ENCODE measurements at regions not wholly inside any gene's neighbourhood (a gene's known extent, or its start where the extent isn't known, plus 50 kb on each side); places are given as distances from the start of the nearest gene placed in this dataset.

- no peaks in the 10 kb centered on the region; the same call in none of the 2 replicates for H3K9me2 ChIP-seq (ENCODE audit: insufficient read depth)
- no peak overlapping the region for H3K4me3 ChIP-seq
- H3K4me2 ChIP-seq = no peak overlapping the region
- peaks cover 2% of the 10 kb centered on the region for H3K27me3 Mint-ChIP-seq (ENCODE audit: insufficient read depth, low read depth, poor library complexity)
- H3K27me3 ChIP-seq (ENCODE audit: insufficient read depth) = no peaks in the 10 kb centered on the region
- H3K36me3 ChIP-seq (ENCODE audit: insufficient read depth) = no peaks in the 10 kb centered on the region; the same call in 1 of the 2 replicates
- ATAC-seq = no peak
- H3K36me3 Mint-ChIP-seq (ENCODE audit: low read depth) = peaks cover 15% of the 10 kb centered on the region; the same call in 2 of the 3 replicates
- DNase-seq (ENCODE audit: low spot score) = no peak
- H3K4me1 ChIP-seq (ENCODE audit: insufficient read depth) = no peaks in the 10 kb centered on the region
- no peak overlapping the region for H2AFZ ChIP-seq
- H3K9me3 Mint-ChIP-seq = peaks cover 16% of the 10 kb centered on the region
- H4K20me1 ChIP-seq (replicated peaks; ENCODE audit: insufficient read depth) = no peaks in the 10 kb centered on the region
- no peak overlapping the region for H3K27ac Mint-ChIP-seq
- no peak overlapping the region for H3K4me3 Mint-ChIP-seq
- TF ChIP-seq CREB1 (CRISPR knock-in tag; IDR thresholded peaks at IDR 0.05; ENCODE audit: low read depth) (no peak), NANOG (IDR thresholded peaks at IDR 0.05; ENCODE audit: borderline replicate concordance) (no peak), REST (IDR thresholded peaks at IDR 0.05; ENCODE audit: unreplicated experiment) (no peak), EZH2phosphoT487 (IDR thresholded peaks at IDR 0.05; ENCODE audit: unreplicated experiment) (no peak), ZNF331 (CRISPR knock-in tag; IDR thresholded peaks at IDR 0.05; ENCODE audit: low read depth) (no peak), CTCF (conservative IDR thresholded peaks at IDR 0.05; ENCODE audit: low read depth in 2 of 2) (no peak)
- TF ChIP-seq, protein P1, sequence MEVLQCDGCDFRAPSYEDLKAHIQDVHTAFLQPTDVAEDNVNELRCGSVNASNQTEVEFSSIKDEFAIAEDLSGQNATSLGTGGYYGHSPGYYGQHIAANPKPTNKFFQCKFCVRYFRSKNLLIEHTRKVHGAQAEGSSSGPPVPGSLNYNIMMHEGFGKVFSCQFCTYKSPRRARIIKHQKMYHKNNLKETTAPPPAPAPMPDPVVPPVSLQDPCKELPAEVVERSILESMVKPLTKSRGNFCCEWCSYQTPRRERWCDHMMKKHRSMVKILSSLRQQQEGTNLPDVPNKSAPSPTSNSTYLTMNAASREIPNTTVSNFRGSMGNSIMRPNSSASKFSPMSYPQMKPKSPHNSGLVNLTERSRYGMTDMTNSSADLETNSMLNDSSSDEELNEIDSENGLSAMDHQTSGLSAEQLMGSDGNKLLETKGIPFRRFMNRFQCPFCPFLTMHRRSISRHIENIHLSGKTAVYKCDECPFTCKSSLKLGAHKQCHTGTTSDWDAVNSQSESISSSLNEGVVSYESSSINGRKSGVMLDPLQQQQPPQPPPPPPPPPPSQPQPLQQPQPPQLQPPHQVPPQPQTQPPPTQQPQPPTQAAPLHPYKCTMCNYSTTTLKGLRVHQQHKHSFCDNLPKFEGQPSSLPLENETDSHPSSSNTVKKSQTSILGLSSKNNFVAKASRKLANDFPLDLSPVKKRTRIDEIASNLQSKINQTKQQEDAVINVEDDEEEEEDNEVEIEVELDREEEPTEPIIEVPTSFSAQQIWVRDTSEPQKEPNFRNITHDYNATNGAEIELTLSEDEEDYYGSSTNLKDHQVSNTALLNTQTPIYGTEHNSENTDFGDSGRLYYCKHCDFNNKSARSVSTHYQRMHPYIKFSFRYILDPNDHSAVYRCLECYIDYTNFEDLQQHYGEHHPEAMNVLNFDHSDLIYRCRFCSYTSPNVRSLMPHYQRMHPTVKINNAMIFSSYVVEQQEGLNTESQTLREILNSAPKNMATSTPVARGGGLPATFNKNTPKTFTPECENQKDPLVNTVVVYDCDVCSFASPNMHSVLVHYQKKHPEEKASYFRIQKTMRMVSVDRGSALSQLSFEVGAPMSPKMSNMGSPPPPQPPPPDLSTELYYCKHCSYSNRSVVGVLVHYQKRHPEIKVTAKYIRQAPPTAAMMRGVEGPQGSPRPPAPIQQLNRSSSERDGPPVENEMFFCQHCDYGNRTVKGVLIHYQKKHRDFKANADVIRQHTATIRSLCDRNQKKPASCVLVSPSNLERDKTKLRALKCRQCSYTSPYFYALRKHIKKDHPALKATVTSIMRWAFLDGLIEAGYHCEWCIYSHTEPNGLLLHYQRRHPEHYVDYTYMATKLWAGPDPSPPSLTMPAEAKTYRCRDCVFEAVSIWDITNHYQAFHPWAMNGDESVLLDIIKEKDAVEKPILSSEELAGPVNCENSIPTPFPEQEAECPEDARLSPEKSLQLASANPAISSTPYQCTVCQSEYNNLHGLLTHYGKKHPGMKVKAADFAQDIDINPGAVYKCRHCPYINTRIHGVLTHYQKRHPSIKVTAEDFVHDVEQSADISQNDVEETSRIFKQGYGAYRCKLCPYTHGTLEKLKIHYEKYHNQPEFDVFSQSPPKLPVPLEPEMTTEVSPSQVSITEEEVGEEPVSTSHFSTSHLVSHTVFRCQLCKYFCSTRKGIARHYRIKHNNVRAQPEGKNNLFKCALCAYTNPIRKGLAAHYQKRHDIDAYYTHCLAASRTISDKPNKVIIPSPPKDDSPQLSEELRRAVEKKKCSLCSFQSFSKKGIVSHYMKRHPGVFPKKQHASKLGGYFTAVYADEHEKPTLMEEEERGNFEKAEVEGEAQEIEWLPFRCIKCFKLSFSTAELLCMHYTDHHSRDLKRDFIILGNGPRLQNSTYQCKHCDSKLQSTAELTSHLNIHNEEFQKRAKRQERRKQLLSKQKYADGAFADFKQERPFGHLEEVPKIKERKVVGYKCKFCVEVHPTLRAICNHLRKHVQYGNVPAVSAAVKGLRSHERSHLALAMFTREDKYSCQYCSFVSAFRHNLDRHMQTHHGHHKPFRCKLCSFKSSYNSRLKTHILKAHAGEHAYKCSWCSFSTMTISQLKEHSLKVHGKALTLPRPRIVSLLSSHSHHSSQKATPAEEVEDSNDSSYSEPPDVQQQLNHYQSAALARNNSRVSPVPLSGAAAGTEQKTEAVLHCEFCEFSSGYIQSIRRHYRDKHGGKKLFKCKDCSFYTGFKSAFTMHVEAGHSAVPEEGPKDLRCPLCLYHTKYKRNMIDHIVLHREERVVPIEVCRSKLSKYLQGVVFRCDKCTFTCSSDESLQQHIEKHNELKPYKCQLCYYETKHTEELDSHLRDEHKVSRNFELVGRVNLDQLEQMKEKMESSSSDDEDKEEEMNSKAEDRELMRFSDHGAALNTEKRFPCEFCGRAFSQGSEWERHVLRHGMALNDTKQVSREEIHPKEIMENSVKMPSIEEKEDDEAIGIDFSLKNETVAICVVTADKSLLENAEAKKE (CRISPR knock-in tag; IDR thresholded peaks at IDR 0.05) = no peak
- no peaks in the 10 kb centered on the region for H3F3A ChIP-seq (replicated peaks; ENCODE audit: low read depth)
- no peak overlapping the region for H3K27ac ChIP-seq (ENCODE audit: low read depth)
- H3K79me2 ChIP-seq (replicated peaks; ENCODE audit: insufficient read depth) = no peaks in the 10 kb centered on the region
- H3K4me1 Mint-ChIP-seq = peaks cover 8% of the 10 kb centered on the region
These were observed 71.6 kb upstream of the KCND3 start for GRCh38 chr1:112061056-112061455.
